C4-2B (cell line): ENCODE measurements at regions not wholly inside any gene's neighbourhood (a gene's known extent, or its start where the extent isn't known, plus 50 kb on each side); places are given as distances from the start of the nearest gene placed in this dataset.

Experiments
- CTCF ChIP-seq: fragments of 450-650 bp; conservative IDR thresholded peaks from 2 replicates; pipeline ENCODE4 v1.5.1; 2017; ENCODE audit warnings: mild to moderate bottlenecking
- ZFX ChIP-seq: fragments of 450-650 bp; IDR thresholded peaks from 2 replicates; pipeline ENCODE4 v1.6.1; 2017

GRCh38 chr1:55289042-55289441 lies 73.9 kb upstream of the USP24 start:
- TF ChIP-seq CTCF: no peak
- TF ChIP-seq ZFX: no peak
